ENCODE measurements at regions not wholly inside any gene's neighbourhood (a gene's known extent, or its start where the extent isn't known, plus 50 kb on each side); places are given as distances from the start of the nearest gene placed in this dataset.

DNA sequence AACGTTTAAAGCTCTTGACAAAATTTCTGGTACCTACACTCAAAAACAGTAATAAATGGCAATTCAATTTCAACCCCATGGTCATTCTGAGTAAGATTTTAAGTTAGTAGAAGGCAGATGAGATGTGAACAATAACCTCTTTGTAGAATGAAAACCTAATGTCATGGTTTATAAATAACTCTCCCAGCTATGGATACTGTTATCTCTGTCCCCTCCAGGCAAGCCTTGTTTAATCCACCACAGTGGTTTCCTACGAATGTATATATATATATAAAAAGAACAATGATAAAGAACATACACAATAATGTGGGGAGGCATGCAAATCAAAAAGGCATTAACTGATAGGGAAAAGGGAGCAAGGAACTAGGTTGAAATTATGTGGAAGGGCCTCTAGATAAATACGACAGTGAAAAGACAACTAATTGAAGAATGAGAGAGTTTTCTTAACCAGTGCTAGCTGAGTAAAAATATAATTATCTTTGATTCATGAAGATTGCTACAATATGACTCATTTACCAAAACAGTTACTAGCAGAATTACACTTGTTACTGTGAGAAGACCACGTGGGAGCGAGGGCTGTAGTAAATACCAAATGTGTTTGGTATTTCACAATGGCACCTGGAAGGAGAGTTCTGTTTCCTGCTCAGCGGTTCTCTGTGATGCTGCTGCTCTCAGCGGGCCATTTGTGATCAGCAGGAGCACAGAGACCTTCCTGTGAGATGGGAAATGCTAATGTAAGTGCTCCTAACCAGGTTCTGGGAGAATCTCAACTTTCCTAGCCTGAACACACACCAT, 173.7 kb downstream of the MBOAT1 start:
- H3K4me1 ChIP-seq (ENCODE audit: control insufficient read depth, insufficient read depth, low read length) = no peaks in the 10 kb centered on the region
- BruUV-seq (replicated peaks) = no TSS peak
- intact Hi-C loops (cut with micrococcal nuclease; ENCODE audit: unreplicated experiment) = no loop called here
- no peak for FAIRE-seq
- no peaks in the 10 kb centered on the region for H3K27me3 ChIP-seq (replicated peaks in 1 of 2; ENCODE audit: control insufficient read depth in 2 of 2, insufficient read depth in 2 of 2, low read length in 1 of 2)
- no peak overlapping the region for H3K4me2 ChIP-seq (ENCODE audit: control insufficient read depth, insufficient read depth)
- WGBS (ENCODE audit: insufficient coverage, insufficient replicate concordance, low lambda C conversion rate, missing lambda C conversion rate) = 30% methylated on average over 7 of the region's 7 CpGs
- no peak overlapping the region for H3K4me3 ChIP-seq
- no peak overlapping the region for H3K9ac ChIP-seq (ENCODE audit: control insufficient read depth, insufficient read depth, low read length)
- no peaks in the 10 kb centered on the region for H4K20me1 ChIP-seq (ENCODE audit: control insufficient read depth, insufficient read depth)
- ChIA-PET CTCF (no interaction called here), POLR2A (no interaction called here), RAD21 (ENCODE audit: unreplicated experiment) (interaction anchor here (0.5 kb wide), 1 partner anchor 935 kb away, joined by 3 read pairs; no protein-coding TSS in a partner anchor), SMC1A (ENCODE audit: uncharacterized antibody, unreplicated experiment) (no interaction called here)
- H3K9me3 ChIP-seq (replicated peaks; ENCODE audit: control insufficient read depth, insufficient read depth, low read length) = no peaks in the 10 kb centered on the region
- no peak for ATAC-seq
- in situ Hi-C loops (cut with MboI) = no loop called here
- no peak for DNase-seq (ENCODE audit: low read depth, low spot score)
- H3K79me2 ChIP-seq (ENCODE audit: control insufficient read depth, insufficient read depth, low read length) = no peaks in the 10 kb centered on the region
- no peak overlapping the region for H3K27ac ChIP-seq (ENCODE audit: control insufficient read depth, insufficient read depth)
- H2AFZ ChIP-seq (ENCODE audit: control insufficient read depth, low read depth, low read length) = no peak overlapping the region
- H3K36me3 ChIP-seq (ENCODE audit: control insufficient read depth in 2 of 2, insufficient read depth in 2 of 2, low read length in 1 of 2) = no peaks in the 10 kb centered on the region
- TF ChIP-seq TBL1XR1 (IDR thresholded peaks at IDR 0.05; ENCODE audit: low read depth, low read length) (no peak), CHD1 (IDR thresholded peaks at IDR 0.05; ENCODE audit: low read depth, low read length) (no peak), GABPA (IDR thresholded peaks at IDR 0.05; ENCODE audit: low read depth) (no peak), TAF1 (IDR thresholded peaks at IDR 0.05; ENCODE audit: borderline replicate concordance, low read depth, low read length) (no peak), TARDBP (IDR thresholded peaks at IDR 0.05; ENCODE audit: borderline replicate concordance) (no peak), ZNF274 (IDR thresholded peaks at IDR 0.05; ENCODE audit: insufficient read depth, insufficient read length) (no peak), CEBPZ (IDR thresholded peaks at IDR 0.05; ENCODE audit: low read depth, low read length) (no peak), KAT2A (conservative IDR thresholded peaks at IDR 0.05; ENCODE audit: control insufficient read depth, low read depth, low read length) (no peak), CEBPB (IDR thresholded peaks at IDR 0.05; ENCODE audit: borderline replicate concordance in 1 of 2, low read depth in 2 of 2, low read length in 2 of 2) (no peak), LARP7 (IDR thresholded peaks at IDR 0.05) (no peak), RELA (IDR thresholded peaks at IDR 0.05; ENCODE audit: borderline replicate concordance, partially characterized antibody) (no peak), MEF2A (IDR thresholded peaks at IDR 0.05; ENCODE audit: insufficient read depth, low read depth, low read length) (no peak), SPI1 (IDR thresholded peaks at IDR 0.05; ENCODE audit: borderline replicate concordance, insufficient read depth, low read depth, low read length) (no peak), CBFB (IDR thresholded peaks at IDR 0.05; ENCODE audit: low read depth) (no peak), MTA2 (IDR thresholded peaks at IDR 0.05; ENCODE audit: low read depth) (no peak), RCOR1 (conservative IDR thresholded peaks at IDR 0.05; ENCODE audit: low read depth, low read length) (no peak)
- TF ChIP-seq, protein P1, sequence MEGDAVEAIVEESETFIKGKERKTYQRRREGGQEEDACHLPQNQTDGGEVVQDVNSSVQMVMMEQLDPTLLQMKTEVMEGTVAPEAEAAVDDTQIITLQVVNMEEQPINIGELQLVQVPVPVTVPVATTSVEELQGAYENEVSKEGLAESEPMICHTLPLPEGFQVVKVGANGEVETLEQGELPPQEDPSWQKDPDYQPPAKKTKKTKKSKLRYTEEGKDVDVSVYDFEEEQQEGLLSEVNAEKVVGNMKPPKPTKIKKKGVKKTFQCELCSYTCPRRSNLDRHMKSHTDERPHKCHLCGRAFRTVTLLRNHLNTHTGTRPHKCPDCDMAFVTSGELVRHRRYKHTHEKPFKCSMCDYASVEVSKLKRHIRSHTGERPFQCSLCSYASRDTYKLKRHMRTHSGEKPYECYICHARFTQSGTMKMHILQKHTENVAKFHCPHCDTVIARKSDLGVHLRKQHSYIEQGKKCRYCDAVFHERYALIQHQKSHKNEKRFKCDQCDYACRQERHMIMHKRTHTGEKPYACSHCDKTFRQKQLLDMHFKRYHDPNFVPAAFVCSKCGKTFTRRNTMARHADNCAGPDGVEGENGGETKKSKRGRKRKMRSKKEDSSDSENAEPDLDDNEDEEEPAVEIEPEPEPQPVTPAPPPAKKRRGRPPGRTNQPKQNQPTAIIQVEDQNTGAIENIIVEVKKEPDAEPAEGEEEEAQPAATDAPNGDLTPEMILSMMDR (IDR thresholded peaks at IDR 0.05 in 2 of 3, conservative IDR thresholded peaks at IDR 0.05 in 1 of 3; ENCODE audit: control insufficient read depth in 2 of 3, extremely low read depth in 1 of 3, insufficient read depth in 1 of 3, low read depth in 3 of 3, low read length in 3 of 3) = no peak
- TF ChIP-seq, protein P2, sequence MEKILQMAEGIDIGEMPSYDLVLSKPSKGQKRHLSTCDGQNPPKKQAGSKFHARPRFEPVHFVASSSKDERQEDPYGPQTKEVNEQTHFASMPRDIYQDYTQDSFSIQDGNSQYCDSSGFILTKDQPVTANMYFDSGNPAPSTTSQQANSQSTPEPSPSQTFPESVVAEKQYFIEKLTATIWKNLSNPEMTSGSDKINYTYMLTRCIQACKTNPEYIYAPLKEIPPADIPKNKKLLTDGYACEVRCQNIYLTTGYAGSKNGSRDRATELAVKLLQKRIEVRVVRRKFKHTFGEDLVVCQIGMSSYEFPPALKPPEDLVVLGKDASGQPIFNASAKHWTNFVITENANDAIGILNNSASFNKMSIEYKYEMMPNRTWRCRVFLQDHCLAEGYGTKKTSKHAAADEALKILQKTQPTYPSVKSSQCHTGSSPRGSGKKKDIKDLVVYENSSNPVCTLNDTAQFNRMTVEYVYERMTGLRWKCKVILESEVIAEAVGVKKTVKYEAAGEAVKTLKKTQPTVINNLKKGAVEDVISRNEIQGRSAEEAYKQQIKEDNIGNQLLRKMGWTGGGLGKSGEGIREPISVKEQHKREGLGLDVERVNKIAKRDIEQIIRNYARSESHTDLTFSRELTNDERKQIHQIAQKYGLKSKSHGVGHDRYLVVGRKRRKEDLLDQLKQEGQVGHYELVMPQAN (conservative IDR thresholded peaks at IDR 0.05) = no peak

Measured in GM12878 (cell line).